Activated B cell treated with CpG ODN at 0.5 μM for 24 hours (primary cell): ENCODE measurements at regions not wholly inside any gene's neighbourhood (a gene's known extent, or its start where the extent isn't known, plus 50 kb on each side); places are given as distances from the start of the nearest gene placed in this dataset.

Experiments used
- ATAC-seq: fragments of 200-7000 bp; cut with Tn5 transposase; one replicate; pipeline ENCODE4 v1.10.0; 2021; ENCODE audit warnings: low read depth, mild to moderate bottlenecking, moderate library complexity
- CTCF ChIA-PET: fragments of 350-600 bp; sonication (Branson Sonifier 250); formaldehyde crosslinking; loops from one replicate; lab custom pipeline; 2021; ENCODE audit warnings: antibody characterized with exemption; lab: Charles Lee
- POLR2A ChIA-PET: fragments of 350-600 bp; sonication (Branson Sonifier 250); formaldehyde crosslinking; loops from one replicate; lab custom pipeline; 2021; ENCODE audit warnings: antibody characterized with exemption; lab: Charles Lee
- DNase-seq: peaks from one replicate; pipeline ENCODE4 v3.0.0; 2022
- H3K27ac Mint-ChIP-seq: one replicate; pipeline ENCODE4 v1.8.0; 2020; ENCODE audit warnings: mixed read lengths
- H3K27me3 Mint-ChIP-seq: one replicate; pipeline ENCODE4 v1.8.0; 2021; ENCODE audit warnings: mixed read lengths
- H3K36me3 Mint-ChIP-seq: one replicate; pipeline ENCODE4 v1.8.0; 2021; ENCODE audit warnings: low read depth, mixed read lengths
- H3K4me1 Mint-ChIP-seq: one replicate; pipeline ENCODE4 v1.8.0; 2021; ENCODE audit warnings: mixed read lengths
- H3K4me3 Mint-ChIP-seq: one replicate; pipeline ENCODE4 v1.8.0; 2020; ENCODE audit warnings: mild to moderate bottlenecking, mixed read lengths
- H3K9me3 Mint-ChIP-seq: one replicate; pipeline ENCODE4 v1.8.0; 2020; ENCODE audit warnings: mixed read lengths
- intact Hi-C: fragments of 100-400 bp; cut with micrococcal nuclease; formaldehyde crosslinking; loops from one replicate; pipeline ENCODE4 v1.15.1; 2024
- TF ChIP-seq, protein P1 (sequence below): fragments of 200-600 bp; IDR thresholded peaks from one replicate; pipeline ENCODE4 v1.8.0; 2022; ENCODE audit warnings: antibody characterized with exemption, mild to moderate bottlenecking

- DNase-seq (no peak), ATAC-seq (no peak)
- H3K9me3 Mint-ChIP-seq, result no peaks in the 10 kb centered on the region
- H3K4me3 Mint-ChIP-seq, result no peak overlapping the region
- H3K36me3 Mint-ChIP-seq, result no peaks in the 10 kb centered on the region
- TF ChIP-seq, protein P1, sequence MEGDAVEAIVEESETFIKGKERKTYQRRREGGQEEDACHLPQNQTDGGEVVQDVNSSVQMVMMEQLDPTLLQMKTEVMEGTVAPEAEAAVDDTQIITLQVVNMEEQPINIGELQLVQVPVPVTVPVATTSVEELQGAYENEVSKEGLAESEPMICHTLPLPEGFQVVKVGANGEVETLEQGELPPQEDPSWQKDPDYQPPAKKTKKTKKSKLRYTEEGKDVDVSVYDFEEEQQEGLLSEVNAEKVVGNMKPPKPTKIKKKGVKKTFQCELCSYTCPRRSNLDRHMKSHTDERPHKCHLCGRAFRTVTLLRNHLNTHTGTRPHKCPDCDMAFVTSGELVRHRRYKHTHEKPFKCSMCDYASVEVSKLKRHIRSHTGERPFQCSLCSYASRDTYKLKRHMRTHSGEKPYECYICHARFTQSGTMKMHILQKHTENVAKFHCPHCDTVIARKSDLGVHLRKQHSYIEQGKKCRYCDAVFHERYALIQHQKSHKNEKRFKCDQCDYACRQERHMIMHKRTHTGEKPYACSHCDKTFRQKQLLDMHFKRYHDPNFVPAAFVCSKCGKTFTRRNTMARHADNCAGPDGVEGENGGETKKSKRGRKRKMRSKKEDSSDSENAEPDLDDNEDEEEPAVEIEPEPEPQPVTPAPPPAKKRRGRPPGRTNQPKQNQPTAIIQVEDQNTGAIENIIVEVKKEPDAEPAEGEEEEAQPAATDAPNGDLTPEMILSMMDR, result no peak
- H3K27me3 Mint-ChIP-seq, result no peaks in the 10 kb centered on the region
- ChIA-PET CTCF (no interaction called here), POLR2A (no interaction called here)
- intact Hi-C loops, result no loop called here
- no peaks in the 10 kb centered on the region for H3K4me1 Mint-ChIP-seq
- H3K27ac Mint-ChIP-seq, result no peak overlapping the region
These were observed 359.4 kb downstream of the ZNF536 start for GRCh38 chr19:30731591-30731990.

GRCh38 chr19:30729451-30729850, 357.3 kb downstream of the ZNF536 start:
- CTCF ChIA-PET, result no interaction called here
- intact Hi-C loops, result no loop called here
- no peaks in the 10 kb centered on the region for H3K27me3 Mint-ChIP-seq
- DNase-seq (no peak), ATAC-seq (no peak)
- POLR2A ChIA-PET, result no interaction called here
- H3K27ac Mint-ChIP-seq, result no peak overlapping the region
- H3K36me3 Mint-ChIP-seq, result no peaks in the 10 kb centered on the region
- H3K4me3 Mint-ChIP-seq, result no peak overlapping the region
- no peaks in the 10 kb centered on the region for H3K9me3 Mint-ChIP-seq
- TF ChIP-seq, protein P1, result no peak
- H3K4me1 Mint-ChIP-seq, result no peaks in the 10 kb centered on the region

GRCh38 chr19:30722761-30723160, 350.6 kb downstream of the ZNF536 start:
- intact Hi-C loops, result no loop called here
- no peaks in the 10 kb centered on the region for H3K27me3 Mint-ChIP-seq
- POLR2A ChIA-PET, result no interaction called here
- CTCF ChIA-PET, result no interaction called here
- no peak for ATAC-seq
- peaks cover 11% of the 10 kb centered on the region for H3K4me1 Mint-ChIP-seq
- no peak overlapping the region for H3K4me3 Mint-ChIP-seq
- H3K27ac Mint-ChIP-seq, result no peak overlapping the region
- no peaks in the 10 kb centered on the region for H3K9me3 Mint-ChIP-seq
- no peaks in the 10 kb centered on the region for H3K36me3 Mint-ChIP-seq
- DNase-seq, result no peak
- TF ChIP-seq, protein P1, result no peak

DNA sequence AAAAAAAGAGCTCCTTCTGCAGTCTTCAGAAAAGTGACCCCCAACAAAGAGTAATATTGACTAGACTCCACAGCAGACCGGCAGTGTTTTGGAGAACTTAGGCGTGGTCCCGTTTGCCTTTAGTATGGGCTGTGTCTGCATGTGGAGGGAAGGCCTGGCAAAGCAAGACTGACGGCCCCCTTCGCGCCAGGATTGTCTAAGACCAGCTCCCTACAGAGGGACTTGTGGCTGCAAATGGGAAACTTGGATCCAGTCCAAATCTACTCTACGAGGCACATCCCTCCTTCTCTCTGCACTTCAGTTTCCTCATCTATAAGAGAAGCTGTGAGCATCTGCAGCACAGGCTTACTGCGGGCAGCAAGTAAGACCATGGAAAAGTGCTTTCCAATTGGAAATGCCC, 350.0 kb downstream of the ZNF536 start:
- ChIA-PET POLR2A (interaction anchor here (0.6 kb wide), 1 partner anchor 779 kb away, joined by 3 read pairs; no protein-coding TSS in a partner anchor), CTCF (no interaction called here)
- H3K4me1 Mint-ChIP-seq, result peaks cover 11% of the 10 kb centered on the region
- no peak overlapping the region for H3K4me3 Mint-ChIP-seq
- ATAC-seq, result no peak
- no peaks in the 10 kb centered on the region for H3K9me3 Mint-ChIP-seq
- DNase-seq, result no peak
- TF ChIP-seq, protein P1, result no peak
- no peak overlapping the region for H3K27ac Mint-ChIP-seq
- no peaks in the 10 kb centered on the region for H3K27me3 Mint-ChIP-seq
- H3K36me3 Mint-ChIP-seq, result no peaks in the 10 kb centered on the region
- intact Hi-C loops, result no loop called here

DNA sequence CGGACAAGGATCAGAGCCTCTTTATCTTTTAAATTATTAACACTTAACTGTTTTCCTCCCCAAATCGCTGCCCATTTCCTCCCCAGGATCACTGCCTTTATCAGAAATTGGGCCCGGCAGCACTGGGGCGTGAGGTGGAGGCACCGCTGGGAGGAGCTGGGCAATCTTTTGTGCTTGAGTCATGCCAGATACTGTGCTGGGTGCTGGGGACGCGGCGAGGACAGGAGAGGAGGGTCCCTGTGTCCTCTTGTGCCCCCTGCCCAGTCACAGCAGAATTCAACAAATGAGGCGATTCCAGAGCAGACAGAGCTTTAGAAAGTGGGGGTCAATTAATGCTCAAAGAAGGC, 347.8 kb downstream of the ZNF536 start:
- peaks cover 11% of the 10 kb centered on the region for H3K4me1 Mint-ChIP-seq
- TF ChIP-seq, protein P1, result no peak
- peak overlapping the region; percentile 71 for H3K4me3 Mint-ChIP-seq
- ChIA-PET POLR2A (no interaction called here), CTCF (no interaction called here)
- intact Hi-C loops, result no loop called here
- H3K27me3 Mint-ChIP-seq, result no peaks in the 10 kb centered on the region
- no peaks in the 10 kb centered on the region for H3K9me3 Mint-ChIP-seq
- no peak for DNase-seq
- no peak overlapping the region for H3K27ac Mint-ChIP-seq
- no peaks in the 10 kb centered on the region for H3K36me3 Mint-ChIP-seq
- no peak for ATAC-seq
